Right atrium auricular region (tissue), 2 donors: ENCODE measurements at regions not wholly inside any gene's neighbourhood (a gene's known extent, or its start where the extent isn't known, plus 50 kb on each side); places are given as distances from the start of the nearest gene placed in this dataset.
A peak's percentile ranks its signal among the peaks of the same experiment; 100 is the strongest.

Experiments used
- DNase-seq: peaks from one replicate; pipeline ENCODE4 v3.0.0-alpha.2; 2019; ENCODE audit warnings: low spot score
- H3K27ac ChIP-seq, 2 donors: fragments of 200-600 bp; sonication (generic); 1 replicate in 1 of 2; 2 replicates in 1 of 2; pipeline ENCODE4 v1.5.1; 2016 to 2019
- H3K27me3 ChIP-seq, 2 donors: fragments of 200-600 bp; sonication (generic); one replicate each; pipeline versions ENCODE4 v1.5.1 to v1.6.0; 2017 to 2019
- H3K36me3 ChIP-seq: fragments of 200-600 bp; sonication (generic); one replicate; pipeline ENCODE4 v1.5.1; 2016
- H3K4me1 ChIP-seq, 2 donors: fragments of 200-600 bp; sonication (generic); one replicate each; pipeline versions ENCODE4 v1.5.1 to v1.6.0; 2017 to 2019
- H3K4me3 ChIP-seq, 2 donors: fragments of 200-600 bp; sonication (generic); 1 replicate in 1 of 2; 2 replicates in 1 of 2; pipeline ENCODE4 v1.5.1; 2017 to 2019; ENCODE audit warnings: mild to moderate bottlenecking in 1 of 2, moderate library complexity in 1 of 2
- H3K9me3 ChIP-seq, 2 donors: fragments of 200-600 bp; sonication (generic); one replicate each; pipeline ENCODE4 v1.5.1; 2019
- TF ChIP-seq, protein P1 (sequence below), 2 donors: fragments of 200-600 bp; sonication (generic); IDR thresholded peaks; one replicate each; pipeline ENCODE4 v1.5.1; 2019; ENCODE audit warnings: antibody characterized with exemption in 2 of 2

DNA sequence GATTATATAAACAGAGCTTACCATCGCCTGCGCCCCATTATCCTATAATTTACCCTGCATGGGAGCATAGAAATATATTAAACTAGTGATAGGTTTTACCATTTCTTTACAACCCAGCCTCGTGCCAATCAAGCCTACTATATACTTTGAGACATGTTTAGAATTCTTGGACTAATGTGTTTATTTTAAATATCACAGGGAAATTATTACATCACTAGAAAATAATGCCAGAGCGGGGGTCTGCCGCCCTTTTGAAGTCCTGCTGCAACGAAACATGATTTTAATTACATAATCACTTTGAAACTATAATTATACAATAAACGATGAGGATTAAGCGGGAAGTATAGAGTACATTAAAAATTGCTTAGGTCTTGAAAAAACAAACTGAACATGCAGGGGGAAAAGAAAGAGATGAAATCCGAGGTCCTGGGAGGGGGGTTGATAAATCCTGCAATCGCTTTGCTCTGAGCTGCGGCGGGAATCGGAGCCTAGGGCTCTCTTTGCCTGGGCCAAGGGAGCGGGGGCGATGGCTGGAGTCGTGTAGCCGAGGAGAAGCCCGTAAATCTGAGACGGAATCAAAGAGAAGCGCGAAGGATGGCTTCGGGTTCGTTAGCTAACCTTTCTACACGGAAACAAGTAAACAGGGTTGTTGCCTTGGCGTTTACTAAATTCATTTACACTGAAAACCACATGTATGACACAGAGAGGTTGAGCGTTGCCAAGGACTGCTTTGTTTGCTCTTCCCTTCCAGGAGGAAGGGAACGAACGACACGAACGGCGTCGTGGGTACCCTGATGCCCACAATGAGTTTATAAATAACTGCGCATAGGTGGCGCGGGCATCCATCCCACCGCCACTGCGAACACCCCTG is 127.6 kb downstream of the TMEM174 start:
- DNase-seq = no peak
- Histone ChIP-seq H3K4me1 (peaks cover 0 to 34% of the 10 kb centered on the region in 2 donors), H3K27me3 (peaks cover 44 to 60% of the 10 kb centered on the region in 2 donors), H3K36me3 (no peaks in the 10 kb centered on the region), H3K9me3 (no peaks in the 10 kb centered on the region), H3K27ac (no peak overlapping the region), H3K4me3 (no peak overlapping the region)
- TF ChIP-seq, protein P1, sequence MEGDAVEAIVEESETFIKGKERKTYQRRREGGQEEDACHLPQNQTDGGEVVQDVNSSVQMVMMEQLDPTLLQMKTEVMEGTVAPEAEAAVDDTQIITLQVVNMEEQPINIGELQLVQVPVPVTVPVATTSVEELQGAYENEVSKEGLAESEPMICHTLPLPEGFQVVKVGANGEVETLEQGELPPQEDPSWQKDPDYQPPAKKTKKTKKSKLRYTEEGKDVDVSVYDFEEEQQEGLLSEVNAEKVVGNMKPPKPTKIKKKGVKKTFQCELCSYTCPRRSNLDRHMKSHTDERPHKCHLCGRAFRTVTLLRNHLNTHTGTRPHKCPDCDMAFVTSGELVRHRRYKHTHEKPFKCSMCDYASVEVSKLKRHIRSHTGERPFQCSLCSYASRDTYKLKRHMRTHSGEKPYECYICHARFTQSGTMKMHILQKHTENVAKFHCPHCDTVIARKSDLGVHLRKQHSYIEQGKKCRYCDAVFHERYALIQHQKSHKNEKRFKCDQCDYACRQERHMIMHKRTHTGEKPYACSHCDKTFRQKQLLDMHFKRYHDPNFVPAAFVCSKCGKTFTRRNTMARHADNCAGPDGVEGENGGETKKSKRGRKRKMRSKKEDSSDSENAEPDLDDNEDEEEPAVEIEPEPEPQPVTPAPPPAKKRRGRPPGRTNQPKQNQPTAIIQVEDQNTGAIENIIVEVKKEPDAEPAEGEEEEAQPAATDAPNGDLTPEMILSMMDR (IDR thresholded peaks at IDR 0.05) = no peak

DNA sequence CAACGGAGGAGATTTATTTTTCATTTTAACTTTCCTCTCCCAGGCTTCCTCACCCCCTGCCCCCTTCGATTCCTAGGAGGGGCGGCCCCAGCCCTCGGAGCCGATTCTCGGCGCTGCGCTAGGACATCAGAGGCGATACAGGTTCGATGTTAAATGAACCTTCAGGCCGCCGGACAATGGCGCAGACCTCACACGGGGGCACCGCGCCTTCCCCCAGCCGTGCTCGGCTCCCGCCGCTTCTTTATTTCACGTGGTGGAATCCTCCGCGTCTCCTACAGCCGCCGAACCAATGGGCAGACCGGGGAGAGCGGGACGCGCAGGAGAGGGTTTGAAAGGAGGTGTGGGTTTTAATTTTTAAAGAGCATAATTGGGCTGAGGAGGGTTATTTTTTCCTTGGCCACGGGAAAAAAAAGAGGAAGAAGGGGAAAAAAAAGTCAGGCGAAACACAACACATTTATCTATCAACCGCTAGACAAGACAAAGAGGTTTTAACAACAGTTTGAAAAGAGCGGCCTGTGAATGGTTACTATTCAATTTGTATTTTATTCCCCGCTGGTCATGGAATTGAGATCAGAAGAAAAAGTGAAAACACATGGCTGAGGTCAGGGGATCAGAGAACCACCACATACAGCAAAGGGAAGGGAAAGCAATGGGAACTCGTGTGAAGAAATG is 126.8 kb downstream of the TMEM174 start:
- no peaks in the 10 kb centered on the region for H3K36me3 ChIP-seq
- H3K27me3 ChIP-seq = peaks cover 44 to 60% of the 10 kb centered on the region in 2 donors
- no peak overlapping the region for H3K27ac ChIP-seq
- peak overlapping the region in 1 of 2 donors; percentile 7 for H3K4me3 ChIP-seq
- DNase-seq = no peak
- H3K9me3 ChIP-seq = no peaks in the 10 kb centered on the region
- peaks cover 0 to 34% of the 10 kb centered on the region in 2 donors for H3K4me1 ChIP-seq
- TF ChIP-seq, protein P1 (IDR thresholded peaks at IDR 0.05) = no peak

DNA sequence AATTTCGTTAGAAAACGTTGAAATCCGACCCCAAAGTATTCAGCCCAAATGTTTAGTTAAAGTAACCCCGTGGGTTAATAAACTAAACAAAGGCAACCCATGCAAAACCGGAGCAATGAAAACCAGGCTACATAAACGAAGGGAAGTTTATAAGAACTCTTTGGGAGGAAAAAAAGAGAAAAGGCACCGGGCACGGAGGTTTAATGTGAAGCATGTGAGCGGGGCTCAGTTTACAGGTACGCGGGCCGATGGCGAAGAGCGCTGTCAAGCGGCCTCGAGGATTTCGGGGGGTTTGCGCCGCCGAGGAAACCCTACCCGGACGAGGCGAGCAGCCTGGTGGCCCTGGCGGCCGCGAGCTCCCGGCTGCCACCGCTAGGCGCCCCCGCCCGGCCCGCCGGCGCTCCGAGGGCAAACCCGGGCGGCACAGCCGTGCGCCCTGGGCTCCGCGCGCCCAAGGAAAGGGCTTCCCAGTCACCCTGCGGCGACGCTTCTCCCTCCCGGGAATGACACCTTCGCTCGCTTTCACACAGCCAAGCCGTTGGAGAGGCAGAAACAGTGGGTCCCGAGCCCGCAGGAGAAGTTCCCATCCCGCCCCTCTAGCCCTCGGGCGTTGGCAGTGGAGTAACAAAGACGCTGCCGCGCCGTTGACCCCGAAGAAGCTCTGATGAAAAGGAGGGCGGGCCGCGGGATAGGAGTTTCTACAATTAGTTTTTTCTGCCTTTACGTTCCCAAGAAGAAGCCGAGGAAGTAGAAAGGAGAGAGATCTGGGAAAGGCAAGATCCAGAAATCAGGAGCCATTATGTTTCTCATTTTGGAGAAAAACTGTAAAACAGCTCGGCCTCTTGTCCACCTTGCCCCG is 126.0 kb downstream of the TMEM174 start:
- TF ChIP-seq, protein P1 (IDR thresholded peaks at IDR 0.05) = peak in 1 of 2 donors; percentile 35
- Histone ChIP-seq H3K4me3 (peak overlapping the region in 1 of 2 donors; percentile 7), H3K27me3 (peaks cover 44 to 60% of the 10 kb centered on the region in 2 donors), H3K27ac (no peak overlapping the region), H3K36me3 (no peaks in the 10 kb centered on the region), H3K4me1 (peaks cover 0 to 34% of the 10 kb centered on the region in 2 donors), H3K9me3 (no peaks in the 10 kb centered on the region)
- no peak for DNase-seq

DNA sequence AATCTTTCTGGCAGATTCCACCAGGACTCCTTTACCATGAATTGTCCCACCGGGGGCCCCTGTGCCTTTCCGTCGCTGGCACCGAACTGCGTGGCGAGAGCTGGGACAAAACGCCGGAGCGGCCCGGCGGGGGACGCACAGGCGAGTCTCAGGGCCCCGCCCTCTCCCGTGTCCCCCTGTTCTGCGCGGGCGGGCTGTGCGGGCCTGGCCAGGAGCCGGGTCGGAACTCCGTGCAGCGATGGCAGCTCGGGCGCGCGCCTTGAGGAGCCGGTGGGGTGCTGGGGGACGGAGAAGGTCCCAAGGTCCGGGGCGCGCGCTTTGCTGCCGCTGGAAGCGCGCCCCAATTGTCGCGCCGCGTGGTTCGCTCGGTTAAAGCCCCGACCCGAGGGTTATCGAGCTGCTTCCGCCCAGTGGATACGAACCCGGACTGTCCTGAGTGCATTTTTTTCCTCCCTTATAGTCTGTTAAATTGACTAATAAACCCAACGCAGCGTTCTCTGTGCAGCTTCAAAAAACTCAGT is 125.3 kb downstream of the TMEM174 start:
- Histone ChIP-seq H3K36me3 (no peaks in the 10 kb centered on the region), H3K4me3 (peak overlapping the region in 1 of 2 donors; percentile 4), H3K9me3 (no peaks in the 10 kb centered on the region), H3K27me3 (peaks cover 41 to 55% of the 10 kb centered on the region in 2 donors), H3K4me1 (peaks cover 0 to 30% of the 10 kb centered on the region in 2 donors), H3K27ac (no peak overlapping the region)
- TF ChIP-seq, protein P1 (IDR thresholded peaks at IDR 0.05) = no peak
- no peak for DNase-seq

DNA sequence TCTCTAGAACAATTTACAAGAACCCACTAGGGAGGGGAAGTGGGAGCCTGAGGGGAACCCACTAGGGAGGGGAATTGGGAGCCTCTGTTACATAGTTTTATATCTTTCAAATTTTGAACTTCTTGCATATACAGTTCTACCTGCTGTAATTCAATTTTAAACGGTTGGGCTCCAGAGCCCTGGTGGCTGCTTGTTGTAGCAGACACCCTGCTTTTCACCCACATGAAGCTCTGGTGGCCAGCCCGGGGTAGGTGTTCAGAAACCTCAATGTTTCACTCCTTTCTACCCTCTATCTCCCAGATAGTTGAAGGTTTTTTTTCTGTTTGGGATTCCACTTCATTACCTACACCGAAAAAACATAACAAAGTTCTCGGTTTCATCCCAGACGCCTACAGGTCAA is 124.4 kb downstream of the TMEM174 start:
- no peaks in the 10 kb centered on the region for H3K36me3 ChIP-seq
- H3K4me3 ChIP-seq = no peak overlapping the region
- H3K9me3 ChIP-seq = no peaks in the 10 kb centered on the region
- H3K27ac ChIP-seq = no peak overlapping the region
- peaks cover 0 to 26% of the 10 kb centered on the region in 2 donors for H3K4me1 ChIP-seq
- TF ChIP-seq, protein P1 (IDR thresholded peaks at IDR 0.05) = no peak
- peaks cover 34 to 46% of the 10 kb centered on the region in 2 donors for H3K27me3 ChIP-seq
- no peak for DNase-seq
